Smooth muscle cell (in vitro differentiated cells): ENCODE measurements at regions not wholly inside any gene's neighbourhood (a gene's known extent, or its start where the extent isn't known, plus 50 kb on each side); places are given as distances from the start of the nearest gene placed in this dataset.

Experiments
- DNase-seq: peaks from one replicate; lab custom pipeline; 2025; ENCODE audit not compliant: unreplicated experiment; lab: John Stamatoyannopoulos, UW
- H2AFZ ChIP-seq: fragments of 200-600 bp; sonication (generic); 2 replicates; pipeline ENCODE4 v1.6.0; 2016; ENCODE audit warnings: antibody characterized with exemption, low read depth, mild to moderate bottlenecking
- H3F3A ChIP-seq: fragments of 200-600 bp; sonication (generic); 2 replicates; pipeline ENCODE4 v1.6.0; 2017; ENCODE audit warnings: antibody characterized with exemption, low read depth
- H3K27ac ChIP-seq: fragments of 200-600 bp; sonication (generic); 2 replicates; pipeline ENCODE4 v1.5.1; 2016; ENCODE audit warnings: low read depth, mild to moderate bottlenecking
- H3K27me3 ChIP-seq: fragments of 200-600 bp; sonication (generic); 2 replicates; pipeline ENCODE4 v1.6.1; 2016; ENCODE audit warnings: low read depth, mild to moderate bottlenecking
- H3K36me3 ChIP-seq: fragments of 200-600 bp; sonication (generic); 2 replicates; pipeline ENCODE4 v1.5.1; 2016; ENCODE audit warnings: low read depth
- H3K4me1 ChIP-seq: fragments of 200-600 bp; sonication (generic); 2 replicates; pipeline ENCODE4 v1.5.1; 2016; ENCODE audit warnings: low read depth
- H3K4me2 ChIP-seq: fragments of 200-600 bp; sonication (generic); 2 replicates; pipeline ENCODE4 v1.6.0; 2016; ENCODE audit warnings: mild to moderate bottlenecking
- H3K4me3 ChIP-seq: fragments of 200-600 bp; sonication (generic); 2 replicates; pipeline ENCODE4 v1.5.1; 2016; ENCODE audit warnings: mild to moderate bottlenecking
- H3K79me2 ChIP-seq: fragments of 200-600 bp; sonication (generic); 2 replicates; pipeline ENCODE4 v1.6.0; 2016; ENCODE audit warnings: low read depth, mild to moderate bottlenecking
- H3K9ac ChIP-seq: fragments of 200-600 bp; sonication (generic); 2 replicates; pipeline ENCODE4 v1.6.0; 2016; ENCODE audit warnings: low read depth
- H3K9me3 ChIP-seq: fragments of 200-600 bp; sonication (generic); replicated peaks from 2 replicates; pipeline ENCODE4 v1.5.1; 2016; ENCODE audit warnings: low read depth
- H4K20me1 ChIP-seq: fragments of 200-600 bp; sonication (generic); 2 replicates; pipeline ENCODE4 v1.6.0; 2016; ENCODE audit warnings: low read depth
- WGBS: methylation state at CpG from one replicate; pipeline ENCODE4 v1.1.7; 2016; ENCODE audit warnings: low lambda C conversion rate; 5-methylcytosine and 5-hydroxymethylcytosine counted together
- TF ChIP-seq, protein P1 (sequence below): fragments of 200-600 bp; sonication (generic); IDR thresholded peaks from 2 replicates; pipeline ENCODE4 v1.5.1; 2017; ENCODE audit warnings: borderline replicate concordance, mild to moderate bottlenecking, antibody characterized with exemption; ENCODE audit not compliant: insufficient read depth, poor library complexity, severe bottlenecking

- no peaks in the 10 kb centered on the region for H3K79me2 ChIP-seq
- H3K4me3 ChIP-seq = no peak overlapping the region
- H3K4me2 ChIP-seq = no peak overlapping the region
- DNase-seq = no peak
- WGBS = 91% methylated on average over 5 of the region's 5 CpGs
- peaks cover 6% of the 10 kb centered on the region for H3K4me1 ChIP-seq
- H3K27me3 ChIP-seq = no peaks in the 10 kb centered on the region
- TF ChIP-seq, protein P1, sequence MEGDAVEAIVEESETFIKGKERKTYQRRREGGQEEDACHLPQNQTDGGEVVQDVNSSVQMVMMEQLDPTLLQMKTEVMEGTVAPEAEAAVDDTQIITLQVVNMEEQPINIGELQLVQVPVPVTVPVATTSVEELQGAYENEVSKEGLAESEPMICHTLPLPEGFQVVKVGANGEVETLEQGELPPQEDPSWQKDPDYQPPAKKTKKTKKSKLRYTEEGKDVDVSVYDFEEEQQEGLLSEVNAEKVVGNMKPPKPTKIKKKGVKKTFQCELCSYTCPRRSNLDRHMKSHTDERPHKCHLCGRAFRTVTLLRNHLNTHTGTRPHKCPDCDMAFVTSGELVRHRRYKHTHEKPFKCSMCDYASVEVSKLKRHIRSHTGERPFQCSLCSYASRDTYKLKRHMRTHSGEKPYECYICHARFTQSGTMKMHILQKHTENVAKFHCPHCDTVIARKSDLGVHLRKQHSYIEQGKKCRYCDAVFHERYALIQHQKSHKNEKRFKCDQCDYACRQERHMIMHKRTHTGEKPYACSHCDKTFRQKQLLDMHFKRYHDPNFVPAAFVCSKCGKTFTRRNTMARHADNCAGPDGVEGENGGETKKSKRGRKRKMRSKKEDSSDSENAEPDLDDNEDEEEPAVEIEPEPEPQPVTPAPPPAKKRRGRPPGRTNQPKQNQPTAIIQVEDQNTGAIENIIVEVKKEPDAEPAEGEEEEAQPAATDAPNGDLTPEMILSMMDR = no peak
- no peaks in the 10 kb centered on the region for H3K36me3 ChIP-seq
- no peak overlapping the region for H2AFZ ChIP-seq
- H3F3A ChIP-seq = no peaks in the 10 kb centered on the region
- H3K27ac ChIP-seq = no peak overlapping the region
- no peak overlapping the region for H3K9ac ChIP-seq
- H4K20me1 ChIP-seq = peaks cover 7% of the 10 kb centered on the region
- H3K9me3 ChIP-seq = no peaks in the 10 kb centered on the region
These were observed 234.5 kb upstream of the AGTR2 start for GRCh38 chrX:115936008-115936407.

- peaks cover 6% of the 10 kb centered on the region for H3K4me1 ChIP-seq
- TF ChIP-seq, protein P1 = no peak
- no peaks in the 10 kb centered on the region for H3K79me2 ChIP-seq
- H3K27ac ChIP-seq = no peak overlapping the region
- no peaks in the 10 kb centered on the region for H3K27me3 ChIP-seq
- no peaks in the 10 kb centered on the region for H3K9me3 ChIP-seq
- no peak overlapping the region for H3K4me3 ChIP-seq
- H3K9ac ChIP-seq = no peak overlapping the region
- 93% methylated on average over 2 of the region's 2 CpGs for WGBS
- no peak overlapping the region for H3K4me2 ChIP-seq
- H4K20me1 ChIP-seq = peaks cover 7% of the 10 kb centered on the region
- DNase-seq = no peak
- no peaks in the 10 kb centered on the region for H3K36me3 ChIP-seq
- no peak overlapping the region for H2AFZ ChIP-seq
- H3F3A ChIP-seq = no peaks in the 10 kb centered on the region
These were observed 231.5 kb upstream of the AGTR2 start for GRCh38 chrX:115939070-115939469.

DNA sequence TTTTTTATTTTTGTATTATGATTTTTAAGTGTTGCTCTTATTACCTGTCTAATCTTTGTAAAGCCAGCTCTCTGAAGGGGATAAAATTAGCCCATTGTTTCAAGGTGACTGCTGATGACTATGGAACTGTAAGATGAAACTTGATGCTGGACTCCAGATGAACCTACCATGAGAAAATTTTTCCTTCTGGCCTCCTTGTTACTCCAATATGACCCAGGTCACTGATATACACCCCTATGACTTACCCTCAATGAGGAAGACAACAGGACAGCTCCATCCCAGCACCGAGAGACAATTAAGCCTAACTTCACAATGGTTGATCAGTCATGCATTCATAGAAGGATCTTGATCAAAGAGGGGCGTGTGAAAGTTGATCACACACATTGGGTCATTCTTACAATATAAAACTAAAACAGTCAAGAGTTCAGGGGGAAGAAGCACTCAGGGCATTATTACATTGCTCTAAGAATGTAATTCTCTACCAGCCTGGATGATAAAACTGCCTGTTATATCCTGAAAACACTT, 230.8 kb upstream of the AGTR2 start:
- no peak for DNase-seq
- TF ChIP-seq, protein P1 = no peak
- WGBS = 95% methylated on average over 2 of the region's 2 CpGs
- no peak overlapping the region for H3K4me2 ChIP-seq
- no peak overlapping the region for H3K4me3 ChIP-seq
- H3K79me2 ChIP-seq = no peaks in the 10 kb centered on the region
- peaks cover 7% of the 10 kb centered on the region for H4K20me1 ChIP-seq
- no peaks in the 10 kb centered on the region for H3K36me3 ChIP-seq
- H3K9ac ChIP-seq = no peak overlapping the region
- no peak overlapping the region for H3K27ac ChIP-seq
- peaks cover 6% of the 10 kb centered on the region for H3K4me1 ChIP-seq
- H3K9me3 ChIP-seq = no peaks in the 10 kb centered on the region
- H3F3A ChIP-seq = no peaks in the 10 kb centered on the region
- no peaks in the 10 kb centered on the region for H3K27me3 ChIP-seq
- no peak overlapping the region for H2AFZ ChIP-seq

DNA sequence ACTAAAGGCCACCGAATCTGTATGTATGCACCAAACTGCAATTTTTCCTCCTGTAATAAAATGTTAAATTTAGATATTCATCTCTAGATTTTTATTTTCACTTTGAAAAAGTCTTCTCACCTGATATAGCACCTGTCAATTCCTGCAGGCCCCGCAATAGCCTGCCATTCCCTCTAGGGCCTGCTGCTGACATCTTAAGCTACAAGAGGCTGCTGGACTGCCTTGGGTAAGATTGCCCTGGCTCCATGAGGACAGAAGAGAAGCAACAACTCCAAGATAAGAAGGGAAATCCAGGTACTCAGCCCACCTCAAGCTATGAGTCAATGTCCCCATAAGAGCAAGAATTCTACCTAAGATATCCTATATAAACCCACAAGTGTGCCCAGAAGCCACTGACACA, 230.2 kb upstream of the AGTR2 start:
- no peak overlapping the region for H3K4me3 ChIP-seq

More for the DNA sequence above, 230.2 kb upstream of the AGTR2 start:
- Histone ChIP-seq H3K27ac (no peak overlapping the region), H3K4me2 (no peak overlapping the region), H3K36me3 (no peaks in the 10 kb centered on the region), H3K4me1 (peaks cover 6% of the 10 kb centered on the region), H2AFZ (no peak overlapping the region), H3K79me2 (no peaks in the 10 kb centered on the region), H3F3A (no peaks in the 10 kb centered on the region), H4K20me1 (peaks cover 7% of the 10 kb centered on the region), H3K27me3 (no peaks in the 10 kb centered on the region), H3K9ac (no peak overlapping the region), H3K9me3 (no peaks in the 10 kb centered on the region)
- no peak for DNase-seq
- TF ChIP-seq, protein P1 = no peak
- WGBS = 93% methylated on average over 2 of the region's 2 CpGs
